Activated CD8-positive, alpha-beta memory T cell treated with anti-CD3 and anti-CD28 coated beads for 4 hours (primary cell): ENCODE measurements at regions not wholly inside any gene's neighbourhood (a gene's known extent, or its start where the extent isn't known, plus 50 kb on each side); places are given as distances from the start of the nearest gene placed in this dataset.
"Not testable (repeated sequence)": the region's sequence is repeated elsewhere in the genome, so short reads cannot be mapped to it uniquely, and the experiment has no call there.

Experiments
- DNase-seq, 2 donors: peaks; one replicate each; pipeline ENCODE4 v3.0.0-alpha.2; 2020; ENCODE audit warnings: low read depth in 2 of 2

DNA sequence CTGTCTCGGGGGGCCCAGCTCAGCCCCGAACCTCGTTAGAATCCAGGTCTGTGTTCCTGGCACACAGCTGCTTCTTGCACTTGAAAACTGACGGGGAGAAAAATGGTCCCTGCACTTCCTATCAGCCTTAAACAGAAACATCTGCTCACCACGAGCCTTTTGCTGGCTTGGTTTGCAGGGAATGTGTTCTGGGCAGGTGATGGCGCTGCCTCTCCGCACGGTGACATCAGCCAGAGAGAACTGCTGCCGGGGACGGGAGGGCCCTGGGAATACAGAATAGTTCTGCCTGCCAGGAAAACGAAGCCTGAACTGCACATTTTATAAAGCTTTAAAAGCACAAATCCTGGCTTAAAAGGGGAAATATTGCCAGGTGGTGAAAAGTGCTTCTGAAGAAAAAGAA lies 622.5 kb downstream of the TYW1 start:
- no peak for DNase-seq

DNA sequence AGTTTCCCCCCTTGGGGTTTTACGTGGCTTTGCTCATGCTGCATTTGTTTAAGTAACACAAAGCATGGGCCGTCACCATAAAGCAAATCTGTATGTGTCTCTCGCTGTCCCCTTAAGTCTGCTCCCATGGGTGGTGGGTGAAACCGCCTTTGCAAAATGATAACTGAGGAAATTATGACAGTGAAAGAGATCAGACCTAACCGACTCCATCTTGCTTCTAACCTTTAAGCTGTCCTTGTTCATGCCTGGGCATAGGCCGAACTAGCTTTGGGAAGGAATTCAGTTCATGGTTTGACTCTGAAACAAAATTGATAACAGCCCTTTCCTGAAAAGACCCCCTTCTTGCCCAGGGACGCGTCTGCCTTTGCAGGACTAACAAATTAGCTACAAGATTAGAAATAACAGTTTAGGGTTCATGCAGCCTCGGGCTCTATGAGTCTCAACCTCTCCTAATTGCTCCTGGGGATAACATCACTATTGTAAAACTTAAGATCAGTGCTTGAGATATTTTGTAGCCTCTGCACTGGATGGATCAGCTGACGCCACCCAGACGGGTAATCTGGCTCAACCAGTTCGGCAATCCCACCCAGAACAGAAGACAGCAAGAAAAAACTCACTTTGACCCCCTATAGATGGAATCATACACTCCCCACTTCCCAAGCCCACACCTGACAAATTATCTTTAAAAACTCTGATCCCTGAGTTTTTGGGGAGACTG lies 623.7 kb downstream of the TYW1 start:
- no peak for DNase-seq

DNA sequence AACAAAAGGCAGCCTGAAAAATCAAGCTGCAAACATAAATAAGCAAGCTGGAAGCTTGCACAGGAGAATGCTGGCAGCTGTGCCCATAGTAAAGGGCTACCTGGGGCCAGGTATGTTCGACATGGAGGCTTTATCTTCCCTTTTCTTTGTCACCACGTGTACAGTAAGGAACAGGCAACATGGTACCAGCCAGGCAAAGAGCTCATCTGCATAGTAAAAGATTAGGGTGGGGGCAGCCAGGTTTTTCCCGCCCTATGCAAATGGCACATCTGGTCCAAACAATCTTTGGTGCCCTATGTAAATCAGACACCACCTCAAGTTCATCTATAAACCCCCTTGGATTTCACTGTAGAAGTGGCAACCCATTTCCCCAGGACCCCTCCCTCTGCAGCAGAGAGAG lies 625.1 kb downstream of the TYW1 start:
- no peak for DNase-seq

DNA sequence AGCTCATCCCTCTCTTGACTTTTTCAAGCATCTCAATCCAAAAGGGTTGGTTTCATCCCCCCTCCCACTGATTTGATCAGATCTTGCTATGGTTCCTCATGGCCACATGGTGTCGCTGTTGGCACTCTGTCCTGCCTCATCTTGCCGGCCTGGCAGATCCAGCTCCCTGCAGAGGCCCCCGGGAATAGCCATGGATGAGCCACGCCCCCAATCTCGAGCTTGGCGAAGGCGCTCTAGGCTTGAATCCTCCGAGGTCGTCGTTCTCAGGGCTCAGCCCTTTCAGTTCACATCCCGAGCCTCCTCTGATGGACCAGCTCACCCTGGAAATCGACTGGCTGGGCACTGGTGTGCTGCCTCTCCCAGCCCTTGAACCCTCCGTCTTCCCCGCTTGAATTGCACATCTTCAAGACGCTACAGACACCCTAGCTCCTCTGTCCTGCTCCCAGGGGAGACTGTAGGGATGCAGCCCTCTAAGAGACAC lies 628.7 kb downstream of the TYW1 start:
- DNase-seq, result no peak

DNA sequence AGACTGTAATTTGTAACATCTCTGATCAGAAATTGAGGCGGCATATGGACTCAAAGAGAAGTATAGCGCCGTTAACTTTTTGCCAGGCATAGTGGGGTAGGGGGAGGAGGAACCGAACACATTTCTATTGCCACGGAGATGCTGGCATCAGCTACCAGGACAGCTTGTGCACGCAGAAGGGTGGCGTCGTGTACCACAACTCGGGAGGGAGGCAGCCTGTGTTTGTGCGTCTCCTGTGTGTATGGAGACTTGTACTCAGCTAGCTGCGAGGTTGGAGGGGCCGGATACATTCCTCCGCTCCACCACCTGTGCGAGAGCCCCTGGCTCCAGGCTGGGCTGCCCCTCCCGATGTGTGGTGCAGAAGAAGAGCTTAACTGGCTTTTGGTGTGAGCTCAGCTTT lies 634.8 kb downstream of the TYW1 start:
- DNase-seq, result no peak

DNA sequence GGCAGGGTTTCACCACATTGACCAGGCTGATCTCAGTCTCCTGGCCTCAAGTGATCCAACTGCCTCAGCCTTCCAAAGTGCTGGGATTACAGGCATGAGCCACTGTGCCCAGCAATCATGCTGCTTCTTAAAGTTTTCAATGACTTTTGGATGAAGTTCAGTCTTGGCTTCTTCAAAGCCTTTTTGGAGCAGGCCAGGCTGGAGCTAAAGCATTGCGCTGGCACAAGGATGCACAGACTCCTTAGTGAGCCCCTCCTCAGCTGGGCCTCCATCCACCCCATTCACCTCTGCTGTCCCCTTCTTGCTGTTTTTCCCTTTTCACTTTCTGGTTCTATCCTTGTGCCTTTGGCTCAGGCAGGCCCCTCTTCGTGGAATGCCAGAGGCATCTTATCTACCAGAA lies 638.6 kb downstream of the TYW1 start:
- no peak for DNase-seq

DNA sequence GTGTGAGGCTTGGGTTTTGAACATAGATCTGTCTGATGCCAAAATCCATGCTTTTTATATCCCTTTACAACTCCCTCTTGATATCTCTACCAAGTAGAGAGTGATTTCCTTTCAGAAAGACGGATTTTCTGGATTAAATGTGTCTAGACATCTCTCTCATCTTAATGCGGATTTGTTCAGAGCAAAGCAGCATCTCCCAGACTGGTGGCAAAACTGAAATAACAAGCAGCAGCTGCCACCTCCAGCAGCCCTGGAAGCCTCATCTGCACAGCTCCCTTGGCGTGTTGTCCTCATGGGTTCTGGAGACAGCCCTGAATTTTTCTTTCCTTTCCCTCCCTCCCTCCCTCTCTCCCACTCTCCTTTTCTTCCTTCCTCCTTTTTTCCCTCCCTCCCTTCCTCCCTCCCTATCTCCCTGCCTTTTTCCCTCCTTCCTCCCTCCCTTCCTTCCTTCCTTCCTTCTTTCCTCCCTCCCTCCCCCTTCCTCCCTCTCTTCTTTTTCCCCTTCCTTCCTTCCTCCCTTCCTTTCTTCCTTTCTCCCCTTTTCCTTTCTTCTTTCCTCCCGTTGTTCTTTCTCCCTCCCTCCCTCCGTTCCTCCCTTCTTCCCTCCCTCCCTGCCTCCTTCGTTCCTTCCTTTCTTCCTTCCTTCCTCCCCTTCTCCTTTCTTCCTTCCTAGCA lies 639.9 kb downstream of the TYW1 start:
- DNase-seq, result no peak

DNA sequence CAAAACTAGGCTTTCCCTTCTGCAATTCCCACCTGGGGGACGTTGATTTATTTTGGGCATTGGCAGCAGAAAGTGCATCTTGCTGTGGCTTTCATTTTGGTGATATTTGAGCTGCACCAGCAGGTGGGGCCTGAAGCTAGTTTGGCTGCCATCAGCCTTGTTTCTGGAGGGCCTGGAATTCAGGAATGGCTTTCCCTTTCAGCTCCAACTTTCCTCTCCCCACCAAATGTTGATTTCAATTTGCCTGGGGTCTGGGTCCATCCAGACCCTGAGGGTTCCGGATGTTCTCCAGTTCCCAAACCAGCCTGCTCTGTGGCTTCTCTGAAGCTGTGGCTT lies 640.4 kb downstream of the TYW1 start:
- DNase-seq, result no peak

DNA sequence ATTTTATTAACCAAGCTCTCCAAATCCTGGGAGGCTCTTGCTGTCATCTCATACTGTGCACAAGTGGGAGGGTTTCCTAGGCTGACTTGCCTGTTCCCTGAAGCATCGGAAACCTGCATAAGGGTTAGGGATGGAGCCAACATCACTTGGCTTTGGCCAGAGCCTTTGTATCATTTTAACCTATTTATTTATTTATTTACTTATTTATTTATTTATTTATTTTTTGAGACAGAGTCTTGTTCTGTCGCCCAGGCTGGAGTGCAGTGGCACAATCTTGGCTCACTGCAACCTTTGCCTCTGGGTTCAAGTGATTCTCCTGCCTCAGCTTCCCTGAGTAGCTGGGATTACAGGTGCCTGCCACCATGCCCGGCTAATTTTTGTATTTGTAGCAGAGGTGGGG lies 645.9 kb downstream of the TYW1 start:
- not testable (repeated sequence) for DNase-seq

DNA sequence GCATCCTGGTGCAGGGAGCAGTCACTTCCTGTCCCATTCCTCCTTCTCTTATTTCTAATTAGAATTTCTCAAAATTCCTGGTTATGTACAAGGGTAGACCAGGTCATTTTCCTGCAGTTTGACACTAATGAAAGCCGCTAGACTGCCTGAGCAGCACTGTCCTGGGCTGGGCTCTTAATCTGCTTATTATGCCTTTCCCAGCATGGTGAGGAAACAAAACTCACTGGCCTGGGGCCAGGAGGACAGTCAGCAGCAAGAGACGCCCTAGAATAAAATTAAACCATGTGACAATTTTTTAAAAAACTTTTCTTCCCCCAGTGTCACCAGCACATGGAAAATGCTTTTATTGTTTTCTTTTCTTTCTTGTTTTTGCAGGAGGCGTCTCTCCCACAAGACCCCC lies 647.5 kb downstream of the TYW1 start:
- DNase-seq, result no peak

DNA sequence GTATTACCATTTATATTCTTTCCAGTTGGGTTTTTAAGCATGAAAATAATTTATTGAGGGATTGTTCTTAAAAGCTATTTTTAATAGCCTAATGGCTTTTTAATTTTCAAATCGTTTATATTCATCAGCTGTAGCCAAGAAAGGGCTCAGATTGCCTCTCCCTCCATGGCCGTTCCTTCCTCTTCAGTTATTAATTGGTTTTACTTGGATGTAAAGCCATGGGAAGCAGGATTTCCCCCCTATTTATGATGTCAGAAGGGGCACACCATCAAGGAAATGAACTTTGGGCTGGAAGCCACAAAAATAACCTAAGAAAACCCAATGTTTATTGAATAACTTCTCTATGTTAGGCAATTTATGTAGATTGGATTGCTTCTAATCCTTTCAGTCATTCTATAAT lies 656.3 kb downstream of the TYW1 start:
- DNase-seq, result no peak

DNA sequence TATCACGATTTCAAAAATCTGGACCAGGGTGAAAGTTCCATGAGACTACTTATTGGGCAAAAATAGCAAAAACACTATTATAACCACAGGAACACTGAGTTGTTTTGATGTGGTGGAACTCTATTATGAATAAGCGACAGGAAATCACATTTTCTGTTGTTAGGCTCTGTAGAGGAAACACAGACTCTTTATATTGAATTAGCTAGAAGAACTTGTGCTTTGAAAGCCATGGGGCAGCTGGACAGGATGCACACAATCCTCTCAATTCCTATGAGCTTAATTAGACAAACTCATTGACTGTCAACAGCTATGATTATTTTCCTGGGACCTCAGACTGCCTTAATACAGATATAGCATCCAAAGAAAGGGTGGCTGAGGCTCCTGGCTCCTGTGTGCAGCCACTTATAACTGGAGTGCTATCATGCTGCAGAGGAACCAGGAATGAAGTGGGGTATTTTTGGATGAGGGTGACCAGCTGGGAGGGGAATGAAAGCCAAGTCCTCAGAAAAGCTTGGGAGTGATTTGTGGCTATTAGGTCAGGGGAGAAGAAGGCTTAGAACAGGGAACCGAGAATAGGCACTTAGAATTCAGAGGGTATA lies 657.3 kb downstream of the TYW1 start:
- no peak for DNase-seq

DNA sequence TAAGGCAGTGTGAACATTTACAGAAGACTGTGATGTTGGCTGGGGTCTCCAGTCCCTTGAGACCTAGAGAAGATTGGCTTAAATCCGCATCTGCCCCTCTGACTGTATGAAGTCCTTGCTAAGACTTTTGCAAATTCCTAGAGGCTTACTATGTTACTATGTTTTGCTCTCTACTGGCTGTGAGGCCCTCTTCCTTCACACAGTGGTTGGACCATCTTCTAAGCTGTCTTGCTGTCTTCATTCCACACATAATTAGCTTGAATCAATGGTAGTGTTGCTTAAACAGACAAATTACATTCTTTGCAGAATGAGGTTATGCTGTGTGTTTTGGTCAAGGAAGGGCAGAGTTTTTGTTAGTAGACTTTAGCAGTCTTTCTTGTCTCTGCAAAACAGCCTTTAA lies 658.0 kb downstream of the TYW1 start:
- DNase-seq, result no peak

DNA sequence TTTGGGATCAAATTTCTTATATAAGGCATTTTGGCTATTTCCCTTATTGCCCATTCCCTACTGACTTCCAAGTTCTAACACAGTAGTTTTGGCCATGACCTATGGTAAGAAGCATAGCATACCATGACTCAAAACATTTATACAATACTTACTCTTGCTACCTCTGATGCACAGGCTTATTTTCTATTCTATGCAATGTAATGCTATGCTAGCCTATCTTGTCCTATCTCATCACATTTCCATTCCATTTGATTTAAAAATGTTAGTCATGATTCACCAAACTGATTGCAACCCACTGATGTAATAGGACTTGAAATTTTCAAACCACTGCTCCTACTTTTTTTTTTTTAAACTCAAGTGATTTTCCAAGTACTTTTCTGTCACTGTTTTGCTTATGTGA lies 658.5 kb downstream of the TYW1 start:
- no peak for DNase-seq

DNA sequence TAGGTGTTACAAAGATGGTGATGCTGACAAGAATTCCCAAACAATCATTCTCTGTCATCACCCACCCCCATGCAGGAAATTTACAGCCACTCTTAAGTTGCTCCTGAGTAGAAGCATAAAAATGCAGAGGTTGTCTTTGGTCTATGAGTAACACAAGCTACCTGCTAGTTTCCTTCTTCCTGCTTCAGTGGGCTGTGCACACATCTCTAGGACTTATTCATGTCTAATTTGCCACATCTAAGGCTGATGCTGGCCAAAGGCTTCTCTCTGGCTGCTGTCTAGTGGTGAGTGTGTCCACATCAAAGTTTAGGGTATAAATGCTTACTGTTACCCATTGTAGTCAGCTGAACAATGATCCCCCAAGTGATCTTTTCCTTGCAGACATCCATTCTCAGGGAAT lies 662.5 kb downstream of the TYW1 start:
- no peak for DNase-seq

DNA sequence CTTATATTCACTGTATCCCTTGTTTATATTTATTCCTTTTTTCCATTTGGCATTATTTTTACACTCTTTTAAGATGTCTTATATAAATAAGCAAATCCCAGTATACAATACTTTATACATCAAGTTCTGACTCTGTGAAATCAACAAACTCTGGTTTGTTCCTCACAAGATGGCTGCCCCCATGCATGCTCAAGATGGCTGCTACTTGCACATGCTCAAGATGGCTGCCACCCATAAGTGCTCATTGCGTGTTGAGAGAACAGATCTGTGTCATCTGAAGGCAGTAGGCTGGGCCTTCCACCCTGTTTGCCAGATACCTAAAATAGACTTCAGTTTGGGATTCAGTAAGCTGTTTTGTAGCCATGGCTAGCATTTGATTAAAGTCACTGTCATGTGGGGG lies 666.2 kb downstream of the TYW1 start:
- DNase-seq, result no peak

DNA sequence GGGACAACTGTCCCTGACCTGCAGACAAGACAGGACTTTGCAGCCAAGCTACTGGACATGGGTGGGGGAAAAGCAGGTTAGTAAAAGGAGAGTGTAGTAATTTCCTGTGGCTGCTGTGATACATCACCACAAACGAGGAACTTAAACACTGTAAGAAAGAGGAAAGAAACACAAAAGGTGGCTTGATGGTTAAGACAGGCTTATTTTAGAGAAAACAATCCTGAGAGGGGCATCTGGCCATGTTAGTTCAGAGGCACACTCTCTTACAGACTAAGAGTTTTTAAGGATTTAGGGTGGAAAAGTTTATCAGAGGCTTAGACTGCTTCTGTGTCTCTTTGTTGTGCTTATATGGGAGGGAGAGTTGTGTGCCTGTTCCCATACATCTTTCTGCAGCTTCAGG lies 667.0 kb downstream of the TYW1 start:
- DNase-seq, result no peak

DNA sequence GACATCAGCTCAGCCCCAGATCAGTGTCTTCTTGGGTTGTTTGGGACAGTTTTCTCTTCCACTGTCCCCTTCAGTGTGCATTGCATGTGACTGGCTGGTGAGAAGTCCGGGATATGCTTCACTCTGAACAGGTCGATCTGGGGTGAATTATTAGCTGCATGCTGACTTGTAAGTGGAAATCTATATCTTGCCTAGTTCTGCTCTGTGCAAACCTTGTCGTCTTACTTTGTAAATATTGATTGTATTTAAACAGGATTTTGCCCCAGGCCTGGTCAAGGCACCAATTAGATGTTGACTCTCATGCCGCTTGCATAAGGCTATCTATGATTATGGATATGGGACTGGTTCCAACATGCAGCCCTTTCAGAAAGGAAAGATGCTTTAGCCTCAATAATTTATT lies 669.7 kb downstream of the TYW1 start:
- not testable (repeated sequence) for DNase-seq

DNA sequence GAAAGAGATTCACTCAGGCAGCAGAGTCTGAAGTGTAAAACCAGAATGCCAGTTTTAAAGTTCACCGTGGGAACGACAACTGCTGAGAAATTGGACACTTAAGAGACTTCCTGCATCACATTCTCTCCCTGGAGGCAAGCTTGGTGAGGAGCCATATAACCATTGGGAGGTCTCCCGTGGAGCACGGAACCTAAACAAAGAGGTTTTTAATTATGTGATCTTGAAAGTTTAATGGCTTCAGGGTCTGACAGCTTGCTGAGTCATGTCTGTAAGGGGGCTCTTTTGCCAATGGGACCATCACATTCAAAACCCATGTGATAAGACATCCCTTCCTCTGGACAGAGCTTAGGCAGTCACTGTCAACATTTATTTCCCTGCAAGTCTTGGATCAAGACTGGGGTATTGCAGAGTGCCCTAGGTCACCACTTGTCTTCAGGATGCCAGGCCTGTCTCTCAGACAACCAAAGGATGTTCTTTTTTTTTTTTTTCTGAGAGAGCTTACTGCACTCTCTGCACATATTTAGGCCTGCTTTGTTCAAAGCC lies 674.4 kb downstream of the TYW1 start:
- DNase-seq, result no peak

DNA sequence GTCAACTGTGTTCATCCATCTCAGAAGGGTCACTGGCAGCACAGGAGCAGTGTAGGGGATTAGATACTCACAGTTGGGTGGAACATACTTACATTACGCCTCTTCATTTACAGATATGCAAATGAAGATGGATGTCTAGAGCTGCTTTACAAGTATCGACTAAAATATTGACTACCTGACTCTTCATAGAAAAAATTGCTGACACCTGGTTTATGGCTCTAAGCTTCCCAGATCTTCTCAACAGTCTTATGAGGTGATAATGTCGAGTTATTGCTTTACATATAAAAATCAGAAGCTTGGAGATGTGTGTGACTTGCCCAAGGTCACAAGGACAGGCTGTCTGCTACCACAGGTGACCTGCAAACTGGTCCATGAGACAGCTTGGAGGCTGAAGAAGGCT lies 677.2 kb downstream of the TYW1 start:
- no peak for DNase-seq

DNA sequence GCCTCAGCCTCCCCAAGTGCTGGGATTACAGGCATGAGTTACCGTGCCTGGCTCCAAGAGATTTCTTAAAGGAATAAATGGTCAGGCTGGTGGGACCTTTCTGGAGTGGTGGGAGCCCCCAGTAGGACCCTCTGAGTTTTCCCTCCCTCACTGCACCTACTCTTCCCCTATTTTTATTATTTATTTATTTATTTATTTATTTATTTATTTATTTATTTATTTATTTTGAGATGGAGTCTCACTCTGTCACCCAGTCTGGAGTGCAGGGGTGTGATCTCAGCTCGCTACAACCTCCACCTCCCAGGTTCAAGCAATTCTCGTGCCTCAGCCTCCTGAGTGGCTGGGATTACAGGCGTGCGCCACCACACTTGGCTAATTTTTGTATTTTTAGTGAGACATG lies 678.2 kb downstream of the TYW1 start:
- DNase-seq, result not testable (repeated sequence)

DNA sequence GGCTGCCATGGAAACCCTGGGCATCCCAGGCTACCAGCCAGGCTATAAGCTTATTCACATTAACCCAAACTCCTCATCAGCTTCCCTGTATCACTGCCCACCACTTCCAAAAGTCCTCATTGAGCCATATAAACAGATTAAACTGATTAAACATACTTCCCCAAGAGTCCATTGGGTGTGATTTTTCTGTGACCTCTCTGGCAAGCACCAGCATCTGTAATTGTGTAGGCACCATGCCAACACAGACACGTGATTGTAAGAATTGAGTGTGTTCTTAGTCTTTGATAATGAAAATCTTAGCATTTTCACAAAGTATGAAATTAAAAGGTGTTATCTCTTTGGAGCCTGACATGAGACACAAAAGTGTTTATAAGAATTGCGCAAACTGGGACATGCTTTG lies 679.3 kb downstream of the TYW1 start:
- no peak for DNase-seq

DNA sequence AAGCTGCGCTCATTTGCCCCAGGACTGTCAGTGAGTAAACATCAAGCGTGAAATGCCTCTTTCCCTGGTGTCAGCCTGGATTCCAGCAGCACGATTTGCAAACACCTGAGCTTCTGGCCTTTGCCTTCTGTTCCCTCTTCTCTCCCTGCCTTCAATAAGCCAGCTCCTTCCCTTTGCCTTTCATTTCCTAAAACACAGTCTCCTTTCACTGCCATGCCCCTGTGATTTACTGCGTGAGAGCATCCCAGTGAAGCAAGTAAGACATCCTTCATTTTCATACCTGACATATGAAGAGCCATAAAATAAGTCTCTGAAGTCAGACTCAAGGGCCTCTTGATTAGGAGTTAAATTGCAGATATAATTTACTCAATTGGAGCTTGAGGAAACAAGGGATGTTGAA lies 681.8 kb downstream of the TYW1 start:
- DNase-seq, result no peak
